Esophagus squamous epithelium (tissue), 4 donors: ENCODE measurements at regions not wholly inside any gene's neighbourhood (a gene's known extent, or its start where the extent isn't known, plus 50 kb on each side); places are given as distances from the start of the nearest gene placed in this dataset.

Source experiments
- POLR2A ChIP-seq, 4 donors: fragments of 450-650 bp; IDR thresholded peaks; one replicate each; pipeline ENCODE4 v1.6.1; 2017; ENCODE audit warnings: antibody characterized with exemption in 4 of 4, mild to moderate bottlenecking in 4 of 4, moderate library complexity in 3 of 4
- TF ChIP-seq, protein P1 (sequence below), 6 experiments: fragments of 450-650 bp in 4 of 6; fragments of 200-600 bp in 2 of 6; sonication (generic) in 2 of 6; IDR thresholded peaks; one replicate each; pipeline ENCODE4 v1.5.1; 2016 to 2019; ENCODE audit warnings: antibody characterized with exemption in 6 of 6, mild to moderate bottlenecking in 4 of 6, moderate library complexity in 4 of 6

DNA sequence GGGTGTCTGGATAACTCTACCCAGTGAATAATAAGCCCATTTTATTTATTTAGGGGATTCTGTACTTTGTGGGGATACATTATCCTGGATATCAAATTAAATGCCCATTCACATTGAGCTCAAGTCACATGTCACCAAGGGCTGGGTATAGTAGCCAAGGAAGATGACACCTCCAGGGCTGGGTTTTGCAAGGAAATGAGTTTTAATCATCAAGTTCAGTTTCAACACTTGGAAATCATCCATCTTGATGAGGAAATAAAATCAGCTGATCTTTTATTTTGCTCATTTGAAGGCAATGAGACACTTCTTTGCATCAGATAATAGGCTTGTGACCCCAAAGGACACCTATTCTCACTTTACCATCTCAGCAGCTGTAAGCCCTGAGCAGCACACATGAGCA, 80.0 kb upstream of the TNR start:
- TF ChIP-seq, protein P1, sequence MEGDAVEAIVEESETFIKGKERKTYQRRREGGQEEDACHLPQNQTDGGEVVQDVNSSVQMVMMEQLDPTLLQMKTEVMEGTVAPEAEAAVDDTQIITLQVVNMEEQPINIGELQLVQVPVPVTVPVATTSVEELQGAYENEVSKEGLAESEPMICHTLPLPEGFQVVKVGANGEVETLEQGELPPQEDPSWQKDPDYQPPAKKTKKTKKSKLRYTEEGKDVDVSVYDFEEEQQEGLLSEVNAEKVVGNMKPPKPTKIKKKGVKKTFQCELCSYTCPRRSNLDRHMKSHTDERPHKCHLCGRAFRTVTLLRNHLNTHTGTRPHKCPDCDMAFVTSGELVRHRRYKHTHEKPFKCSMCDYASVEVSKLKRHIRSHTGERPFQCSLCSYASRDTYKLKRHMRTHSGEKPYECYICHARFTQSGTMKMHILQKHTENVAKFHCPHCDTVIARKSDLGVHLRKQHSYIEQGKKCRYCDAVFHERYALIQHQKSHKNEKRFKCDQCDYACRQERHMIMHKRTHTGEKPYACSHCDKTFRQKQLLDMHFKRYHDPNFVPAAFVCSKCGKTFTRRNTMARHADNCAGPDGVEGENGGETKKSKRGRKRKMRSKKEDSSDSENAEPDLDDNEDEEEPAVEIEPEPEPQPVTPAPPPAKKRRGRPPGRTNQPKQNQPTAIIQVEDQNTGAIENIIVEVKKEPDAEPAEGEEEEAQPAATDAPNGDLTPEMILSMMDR (IDR thresholded peaks at IDR 0.05) = no peak
- TF ChIP-seq POLR2A (IDR thresholded peaks at IDR 0.05) = no peak
